GM19324 (cell line): ENCODE measurements at regions not wholly inside any gene's neighbourhood (a gene's known extent, or its start where the extent isn't known, plus 50 kb on each side); places are given as distances from the start of the nearest gene placed in this dataset.

Experiments
- ATAC-seq: cut with Tn5 transposase; IDR thresholded peaks from one replicate; pipeline ENCODE4 v1.9.1; 2021; ENCODE audit warnings: mild to moderate bottlenecking, moderate library complexity; ENCODE audit not compliant: unreplicated experiment, low FRiP score

- no peak for ATAC-seq
These were observed 122.1 kb downstream of the RPS24 start for GRCh38 chr10:78155722-78156121.

- no peak for ATAC-seq
These were observed 126.9 kb downstream of the RPS24 start for GRCh38 chr10:78160591-78160990.

- ATAC-seq, result no peak
These were observed 129.2 kb downstream of the RPS24 start for GRCh38 chr10:78162853-78163252.

GRCh38 chr10:78164702-78165101 is 131.0 kb downstream of the RPS24 start:
- ATAC-seq, result no peak

- no peak for ATAC-seq
These were observed 131.5 kb downstream of the RPS24 start for GRCh38 chr10:78165172-78165571.

GRCh38 chr10:78165617-78166016 is 132.0 kb downstream of the RPS24 start:
- ATAC-seq, result no peak

- no peak for ATAC-seq
These were observed 132.6 kb downstream of the RPS24 start for GRCh38 chr10:78166261-78166660.

- ATAC-seq, result no peak
These were observed 135.6 kb downstream of the RPS24 start for GRCh38 chr10:78169214-78169613.

GRCh38 chr10:78170026-78170475 is 136.4 kb downstream of the RPS24 start:
- ATAC-seq, result no peak

GRCh38 chr10:78171633-78172400 is 138.2 kb downstream of the RPS24 start:
- no peak for ATAC-seq

GRCh38 chr10:78173360-78174015 is 139.8 kb downstream of the RPS24 start:
- ATAC-seq, result no peak

GRCh38 chr10:78175444-78176015 is 141.9 kb downstream of the RPS24 start:
- no peak for ATAC-seq

- no peak for ATAC-seq
These were observed 143.0 kb downstream of the RPS24 start for GRCh38 chr10:78176320-78177317.

GRCh38 chr10:78177491-78178185 is 144.0 kb downstream of the RPS24 start:
- ATAC-seq, result no peak

GRCh38 chr10:78178397-78178796 is 144.7 kb downstream of the RPS24 start:
- ATAC-seq, result no peak

- ATAC-seq, result no peak
These were observed 145.3 kb downstream of the RPS24 start for GRCh38 chr10:78178940-78179339.

- no peak for ATAC-seq
These were observed 146.4 kb downstream of the RPS24 start for GRCh38 chr10:78179886-78180705.

GRCh38 chr10:78181381-78182055 is 147.9 kb downstream of the RPS24 start:
- ATAC-seq, result no peak
